Calu3 (cell line): ENCODE measurements at regions not wholly inside any gene's neighbourhood (a gene's known extent, or its start where the extent isn't known, plus 50 kb on each side); places are given as distances from the start of the nearest gene placed in this dataset.

ENCODE experiments used
- BruUV-seq: library from RNA; stranded (reverse); fragments of 400-500 nt; replicated peaks from 2 replicates; lab custom pipeline; 2021; lab: Mats Ljungman, UMichigan
- CTCF ChIA-PET: fragments of 300-600 bp; sonication (Branson Sonifier 250); formaldehyde crosslinking; loops from one replicate; lab custom pipeline; 2022; ENCODE audit warnings: antibody characterized with exemption; lab: Charles Lee
- DNase-seq: peaks from one replicate; pipeline ENCODE4 v3.0.0; 2022
- H3K27ac Mint-ChIP-seq: one replicate; pipeline ENCODE4 v1.8.0; 2022; ENCODE audit warnings: mixed read lengths; ENCODE audit not compliant: unreplicated experiment
- H3K27me3 Mint-ChIP-seq: one replicate; pipeline ENCODE4 v1.8.0; 2022; ENCODE audit warnings: mixed read lengths; ENCODE audit not compliant: unreplicated experiment
- H3K36me3 Mint-ChIP-seq: one replicate; pipeline ENCODE4 v1.8.0; 2022; ENCODE audit warnings: mild to moderate bottlenecking, moderate library complexity, mixed read lengths; ENCODE audit not compliant: insufficient read depth, unreplicated experiment
- H3K4me1 Mint-ChIP-seq: one replicate; pipeline ENCODE4 v1.8.0; 2022; ENCODE audit warnings: mild to moderate bottlenecking, low read depth, mixed read lengths; ENCODE audit not compliant: unreplicated experiment
- H3K4me3 Mint-ChIP-seq: one replicate; pipeline ENCODE4 v1.8.0; 2022; ENCODE audit warnings: mild to moderate bottlenecking, low read depth, moderate library complexity, mixed read lengths; ENCODE audit not compliant: unreplicated experiment
- H3K9me3 Mint-ChIP-seq: one replicate; pipeline ENCODE4 v1.8.0; 2022; ENCODE audit warnings: low read depth, mixed read lengths; ENCODE audit not compliant: unreplicated experiment
- CTCF ChIP-seq: fragments of 200-600 bp; IDR thresholded peaks from one replicate; pipeline ENCODE4 v1.8.0; 2022; ENCODE audit warnings: antibody characterized with exemption; ENCODE audit not compliant: unreplicated experiment
- intact Hi-C: fragments of 100-400 bp; cut with micrococcal nuclease; formaldehyde crosslinking; loops from one replicate; pipeline ENCODE4 v1.10.0; 2022; ENCODE audit not compliant: unreplicated experiment

GRCh38 chr2:10223471-10223870 is 79.2 kb upstream of the HPCAL1 start:
- intact Hi-C loops, result no loop called here
- BruUV-seq, result no TSS peak
- CTCF ChIA-PET, result no interaction called here
- DNase-seq, result no peak
- no peak for TF ChIP-seq CTCF
- Mint-ChIP-seq H3K27me3 (peaks cover 56% of the 10 kb centered on the region), H3K9me3 (no peaks in the 10 kb centered on the region), H3K27ac (no peak overlapping the region), H3K4me3 (no peak overlapping the region), H3K4me1 (peaks cover 9% of the 10 kb centered on the region), H3K36me3 (no peaks in the 10 kb centered on the region)

- peaks cover 62% of the 10 kb centered on the region for H3K27me3 Mint-ChIP-seq
- intact Hi-C loops, result no loop called here
- CTCF ChIA-PET, result no interaction called here
- no TSS peak for BruUV-seq
- no peak for DNase-seq
- H3K27ac Mint-ChIP-seq, result no peak overlapping the region
- H3K4me3 Mint-ChIP-seq, result no peak overlapping the region
- no peaks in the 10 kb centered on the region for H3K9me3 Mint-ChIP-seq
- TF ChIP-seq CTCF, result no peak
- H3K36me3 Mint-ChIP-seq, result no peaks in the 10 kb centered on the region
- H3K4me1 Mint-ChIP-seq, result peaks cover 9% of the 10 kb centered on the region
Observed at GRCh38 chr2:10223932-10224720, 78.6 kb upstream of the HPCAL1 start.

- H3K4me1 Mint-ChIP-seq, result peaks cover 9% of the 10 kb centered on the region
- H3K4me3 Mint-ChIP-seq, result no peak overlapping the region
- CTCF ChIA-PET, result no interaction called here
- DNase-seq, result no peak
- no peak for TF ChIP-seq CTCF
- no TSS peak for BruUV-seq
- no peak overlapping the region for H3K27ac Mint-ChIP-seq
- no peaks in the 10 kb centered on the region for H3K36me3 Mint-ChIP-seq
- intact Hi-C loops, result no loop called here
- H3K27me3 Mint-ChIP-seq, result peaks cover 68% of the 10 kb centered on the region
- no peaks in the 10 kb centered on the region for H3K9me3 Mint-ChIP-seq
Observed at GRCh38 chr2:10224734-10225133, 78.0 kb upstream of the HPCAL1 start.

GRCh38 chr2:10225291-10226037 is 77.2 kb upstream of the HPCAL1 start:
- no peak for DNase-seq
- no TSS peak for BruUV-seq
- H3K27ac Mint-ChIP-seq, result no peak overlapping the region
- TF ChIP-seq CTCF, result no peak
- CTCF ChIA-PET, result interaction anchor here (0.6 to 0.7 kb wide), 3 partner anchors 10 to 322 kb away, joined by 3 to 11 read pairs (median 4); no protein-coding TSS in a partner anchor
- intact Hi-C loops, result no loop called here
- no peak overlapping the region for H3K4me3 Mint-ChIP-seq
- H3K27me3 Mint-ChIP-seq, result peaks cover 69% of the 10 kb centered on the region
- H3K9me3 Mint-ChIP-seq, result no peaks in the 10 kb centered on the region
- no peaks in the 10 kb centered on the region for H3K36me3 Mint-ChIP-seq
- peaks cover 9% of the 10 kb centered on the region for H3K4me1 Mint-ChIP-seq
